ENCODE measurements at regions not wholly inside any gene's neighbourhood (a gene's known extent, or its start where the extent isn't known, plus 50 kb on each side); places are given as distances from the start of the nearest gene placed in this dataset.

DNA sequence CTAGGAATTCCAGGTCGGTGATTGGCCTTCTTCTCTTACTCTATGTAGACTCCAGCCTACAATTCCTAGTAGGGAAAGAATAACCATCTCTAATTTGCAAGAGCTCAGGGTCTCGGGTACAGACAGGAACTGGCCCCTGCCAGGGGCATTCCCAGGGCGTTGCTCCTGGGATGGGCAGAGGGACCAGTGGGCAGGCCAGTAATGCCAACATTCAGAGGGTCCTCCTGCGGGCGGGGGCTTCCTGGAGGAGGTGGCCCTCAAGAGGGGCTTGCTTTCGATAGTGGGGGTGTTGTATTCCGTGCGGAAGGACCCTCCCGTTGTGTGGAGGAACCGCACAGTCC lies 94.3 kb upstream of the PRNP start:
- no peak for TF ChIP-seq CTCF (IDR thresholded peaks at IDR 0.05 in 2 of 3, conservative IDR thresholded peaks at IDR 0.05 in 1 of 3; ENCODE audit: control insufficient read depth in 2 of 3, extremely low read depth in 1 of 3, insufficient read depth in 1 of 3, low read depth in 3 of 3, low read length in 3 of 3)
- no peak for TF ChIP-seq TARDBP (IDR thresholded peaks at IDR 0.05; ENCODE audit: borderline replicate concordance)

Data from GM12878 (cell line).